Kidney capillary endothelial cell (primary cell): ENCODE measurements at regions not wholly inside any gene's neighbourhood (a gene's known extent, or its start where the extent isn't known, plus 50 kb on each side); places are given as distances from the start of the nearest gene placed in this dataset.
"Not testable (repeated sequence)": the region's sequence is repeated elsewhere in the genome, so short reads cannot be mapped to it uniquely, and the experiment has no call there.

ENCODE experiments used
- DNase-seq: peaks from one replicate; pipeline ENCODE4 v3.0.0-alpha.2; 2018; ENCODE audit warnings: low spot score

DNA sequence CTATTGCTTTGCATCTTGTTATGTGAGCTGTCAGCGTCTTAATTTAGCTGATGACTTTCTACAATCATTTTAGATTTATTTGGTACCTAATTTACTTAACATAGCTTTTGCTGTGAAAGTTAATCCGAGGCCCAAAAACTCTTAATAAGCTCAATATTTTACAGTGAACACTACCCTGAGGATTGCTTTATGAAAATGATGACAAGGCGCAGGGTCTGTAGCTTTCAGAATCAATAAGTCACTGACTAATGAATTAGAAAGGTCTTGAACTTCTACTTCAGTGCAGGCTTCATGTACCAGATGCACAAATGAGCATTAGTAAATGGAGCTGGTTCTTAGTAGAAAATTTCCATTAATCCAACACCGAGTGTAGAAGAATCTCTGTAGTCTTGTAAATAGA, 81.4 kb upstream of the ZNF366 start:
- DNase-seq = no peak

GRCh38 chr5:72587661-72588308, 80.6 kb upstream of the ZNF366 start:
- no peak for DNase-seq

DNA sequence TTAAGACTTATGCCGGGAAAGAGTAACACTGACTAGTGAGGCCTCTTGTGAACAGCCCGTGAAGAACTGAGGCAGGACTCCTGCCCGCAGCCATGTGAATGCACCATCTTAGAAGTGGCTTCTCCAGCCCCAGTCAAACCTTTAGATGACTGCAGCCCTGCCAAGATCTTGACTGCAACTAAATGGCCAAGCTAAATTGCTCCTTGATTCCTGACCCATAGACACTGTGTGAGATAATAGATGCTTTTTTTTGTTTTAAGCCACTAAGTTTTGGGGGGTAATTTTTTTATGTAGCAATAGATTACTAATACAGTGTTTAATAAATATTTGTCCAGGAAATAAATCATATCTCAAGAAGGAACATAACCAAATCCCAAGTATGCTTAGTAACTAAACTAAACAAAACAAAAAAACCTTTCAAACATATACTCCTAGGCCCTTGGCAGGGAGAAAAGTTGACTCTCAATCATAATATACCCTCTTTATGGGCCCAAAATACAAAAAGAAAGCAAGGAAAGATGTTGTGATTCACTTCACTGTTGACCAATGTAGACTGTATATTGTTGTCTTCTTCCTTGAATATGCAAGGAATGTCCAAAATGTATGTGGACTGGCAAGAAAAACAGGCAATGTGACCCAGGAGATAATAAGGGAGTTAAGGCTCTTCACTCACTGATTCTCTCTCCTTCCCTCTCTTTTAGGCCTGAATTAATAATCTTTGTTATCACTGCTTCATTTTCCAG, 79.7 kb upstream of the ZNF366 start:
- DNase-seq = no peak

DNA sequence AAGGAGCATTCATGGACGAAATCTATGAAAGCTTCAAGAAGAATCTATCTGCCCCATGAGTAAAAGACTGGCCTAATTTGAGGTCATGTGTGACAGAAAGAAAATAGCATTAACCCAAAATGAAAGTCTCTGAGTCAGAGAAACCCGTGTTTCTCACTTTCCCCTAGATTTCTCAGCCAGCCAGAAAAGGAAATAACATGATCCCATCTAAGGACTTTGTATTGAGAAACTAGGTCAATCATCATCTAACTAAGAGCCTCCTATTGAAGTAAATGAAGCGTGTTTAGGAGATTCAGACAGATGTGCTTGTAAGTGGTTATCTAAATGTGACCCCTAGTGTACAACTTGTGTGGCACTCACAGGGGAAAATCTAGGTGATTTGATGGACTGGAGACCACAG, 77.3 kb upstream of the ZNF366 start:
- no peak for DNase-seq

GRCh38 chr5:72579290-72579689, 72.1 kb upstream of the ZNF366 start:
- not testable (repeated sequence) for DNase-seq

DNA sequence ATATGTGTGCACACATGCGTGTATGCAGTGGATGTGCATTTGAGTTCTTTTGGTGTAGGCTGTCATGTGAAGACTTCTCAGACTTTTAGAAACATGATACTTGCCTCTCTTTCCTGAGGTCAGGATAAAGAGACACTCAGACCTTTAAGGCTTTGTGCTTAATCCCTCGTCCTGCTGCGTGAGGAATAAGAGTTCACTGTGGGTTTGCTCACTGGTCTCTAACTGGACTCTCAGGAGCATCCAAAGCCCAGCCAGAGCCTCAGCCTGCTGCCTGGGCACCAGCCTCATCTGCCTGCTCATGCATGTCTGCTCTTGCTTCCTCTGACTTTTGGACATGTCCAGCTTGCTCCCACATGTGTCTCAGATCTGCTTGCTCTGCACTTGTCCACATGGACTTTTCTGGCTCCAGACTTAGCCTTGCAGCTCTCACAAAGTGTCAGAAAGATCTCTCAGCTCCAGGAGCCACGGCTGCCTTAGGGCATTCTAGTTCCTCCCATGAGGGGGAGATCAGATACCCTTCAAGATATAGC, 65.1 kb upstream of the ZNF366 start:
- no peak for DNase-seq

DNA sequence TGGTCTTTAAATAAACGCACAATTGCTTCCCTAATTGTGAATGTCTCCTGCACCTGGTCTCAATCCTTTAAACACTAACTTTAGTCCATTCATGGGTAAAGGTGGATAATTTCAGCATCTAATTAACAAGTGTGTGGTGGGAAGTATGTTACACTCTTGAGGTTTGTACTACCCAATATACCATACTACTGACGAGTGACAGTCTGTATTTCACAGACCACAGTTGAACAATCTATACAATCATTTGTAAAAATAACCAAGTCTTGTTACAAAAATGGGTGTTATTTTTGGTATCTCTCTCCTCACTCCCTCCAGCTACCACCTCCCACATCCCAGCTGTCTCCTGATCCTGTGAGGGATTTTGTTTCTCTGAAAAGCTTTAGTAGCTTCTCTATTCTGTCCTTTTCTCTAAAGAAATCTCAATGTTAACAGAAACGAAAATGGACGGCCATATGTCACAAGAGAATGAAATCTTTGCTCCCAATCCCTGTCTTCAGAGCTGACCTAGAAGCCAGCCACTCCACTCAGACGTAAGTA, 62.3 kb upstream of the ZNF366 start:
- no peak for DNase-seq

DNA sequence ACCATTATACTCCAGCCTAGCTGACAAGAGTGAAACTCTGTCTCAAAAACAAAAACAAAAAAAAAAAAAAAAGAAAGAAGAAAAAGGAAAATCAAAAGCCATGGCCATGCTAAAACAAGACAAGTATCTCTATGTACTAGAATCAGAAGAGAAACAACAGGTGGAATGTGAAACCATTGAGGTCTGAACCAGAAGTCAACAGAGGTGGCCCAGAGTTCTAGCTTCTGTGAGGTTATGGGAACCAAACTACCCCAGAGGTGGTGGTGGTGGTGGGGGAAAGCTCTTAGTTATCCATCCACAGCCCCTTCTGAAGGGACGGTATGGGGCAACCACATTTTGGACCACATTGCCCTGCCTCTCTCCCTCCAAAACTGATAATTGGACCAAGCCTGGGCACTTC, 59.5 kb upstream of the ZNF366 start:
- no peak for DNase-seq

GRCh38 chr5:72565513-72566289, 58.5 kb upstream of the ZNF366 start:
- DNase-seq = no peak

DNA sequence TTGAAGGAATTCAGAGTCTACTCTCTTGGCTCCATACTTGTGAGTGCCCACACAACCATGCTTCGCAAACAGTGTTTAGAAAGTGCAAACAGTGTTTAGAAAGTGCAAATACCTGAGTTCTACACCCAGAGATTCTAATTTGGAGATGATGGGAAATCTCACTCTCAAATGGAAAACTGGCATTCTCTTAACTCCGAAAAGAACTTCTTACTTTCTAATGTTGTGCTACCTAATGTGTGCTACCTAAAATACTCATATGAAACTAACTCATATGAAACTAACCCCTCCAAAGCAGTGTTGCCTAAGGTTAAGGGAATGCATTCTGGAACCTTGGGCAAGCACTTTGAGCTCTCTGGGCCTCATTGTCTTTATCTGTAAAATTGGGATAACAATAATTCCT, 55.5 kb upstream of the ZNF366 start:
- DNase-seq = no peak

GRCh38 chr5:72561148-72561972, 54.1 kb upstream of the ZNF366 start:
- no peak for DNase-seq

- peak; percentile 9 for DNase-seq
Measured at GRCh38 chr5:72559866-72560766, 52.9 kb upstream of the ZNF366 start.

GRCh38 chr5:72558383-72558782, 51.2 kb upstream of the ZNF366 start:
- no peak for DNase-seq

DNA sequence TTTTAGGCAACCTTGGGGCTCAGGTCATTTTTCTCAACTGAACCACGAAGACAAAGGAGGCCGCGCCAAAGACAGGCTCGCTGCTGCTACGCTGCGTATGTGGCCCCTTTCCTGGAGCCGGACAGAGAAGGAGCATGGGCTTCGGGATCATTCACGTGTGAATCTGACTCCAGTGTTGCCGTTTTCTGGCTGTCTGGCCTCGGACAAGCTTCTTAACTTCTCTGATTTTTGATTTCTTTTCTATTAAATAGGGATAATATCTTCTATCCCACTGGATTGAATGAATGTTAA, 50.8 kb upstream of the ZNF366 start:
- DNase-seq = no peak

DNA sequence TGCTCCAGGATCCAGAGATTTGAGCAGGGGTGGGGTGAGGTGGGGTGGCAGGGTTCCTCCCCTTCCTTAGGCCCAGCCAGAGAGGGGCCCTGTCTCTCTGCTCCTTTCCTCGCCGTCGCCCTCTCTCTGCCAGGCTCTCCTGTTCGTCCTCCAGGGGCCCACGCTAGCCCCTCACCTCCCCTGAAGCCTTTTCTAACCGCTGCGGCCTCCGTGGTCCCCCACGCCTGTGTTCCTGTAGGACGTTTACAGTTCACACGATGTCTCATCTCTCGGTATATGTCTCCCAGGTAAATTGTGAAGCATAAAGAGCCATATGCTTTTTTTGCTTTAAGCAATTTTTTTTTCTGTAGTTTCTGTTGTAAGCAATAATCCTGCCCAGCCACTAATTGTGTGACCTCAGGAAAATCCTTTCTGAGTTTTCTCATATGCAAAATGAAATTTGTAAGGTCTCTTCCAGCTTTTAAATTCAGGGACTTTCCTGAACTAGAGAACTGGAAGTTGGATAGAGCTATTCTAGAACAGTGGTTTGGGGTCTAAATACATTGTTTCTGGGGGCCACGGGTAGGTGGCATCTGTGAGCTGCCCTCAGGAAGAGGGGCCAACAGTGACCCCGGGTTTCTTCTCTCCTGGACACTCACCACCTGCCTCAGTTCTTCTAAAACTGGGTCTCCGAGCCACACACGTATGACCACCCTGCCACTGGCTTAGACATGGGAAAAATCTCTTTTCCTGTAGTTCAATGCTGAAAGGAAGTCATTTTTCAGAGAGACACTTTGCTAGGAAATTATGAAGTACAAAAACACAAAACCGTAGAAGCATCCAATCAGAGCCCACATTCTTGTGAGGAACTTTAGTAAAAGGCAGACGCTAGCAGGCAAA, 50.2 kb upstream of the ZNF366 start:
- DNase-seq = peak; percentile 26
